Peyer's patch (tissue), 4 donors: ENCODE measurements at regions not wholly inside any gene's neighbourhood (a gene's known extent, or its start where the extent isn't known, plus 50 kb on each side); places are given as distances from the start of the nearest gene placed in this dataset.

Source experiments
- CTCF ChIP-seq, 6 experiments: fragments of 450-650 bp in 4 of 6; fragments of 200-600 bp in 2 of 6; sonication (generic) in 1 of 6; IDR thresholded peaks; one replicate each; pipeline ENCODE4 v1.5.1; 2017 to 2019; ENCODE audit warnings: antibody characterized with exemption in 6 of 6, mild to moderate bottlenecking in 3 of 6, moderate library complexity in 1 of 6
- POLR2A ChIP-seq, 2 donors: fragments of 450-650 bp; IDR thresholded peaks; one replicate each; pipeline ENCODE4 v1.5.1; 2017; ENCODE audit warnings: antibody characterized with exemption in 2 of 2, mild to moderate bottlenecking in 2 of 2, moderate library complexity in 2 of 2

- no peak for TF ChIP-seq CTCF (IDR thresholded peaks at IDR 0.05)
- no peak for TF ChIP-seq POLR2A (IDR thresholded peaks at IDR 0.05)
These were observed 425.2 kb upstream of the MIS18BP1 start for GRCh38 chr14:45678163-45678562.
